DOHH2 (cell line): ENCODE measurements at regions not wholly inside any gene's neighbourhood (a gene's known extent, or its start where the extent isn't known, plus 50 kb on each side); places are given as distances from the start of the nearest gene placed in this dataset.

Experiments
- CTCF ChIP-seq: fragments of 200-600 bp; sonication (generic); IDR thresholded peaks from one replicate; pipeline ENCODE4 v1.5.1; 2014; ENCODE audit warnings: antibody characterized with exemption, mild to moderate bottlenecking, low read depth, low read length; ENCODE audit not compliant: poor library complexity, severe bottlenecking
- EZH2phosphoT487 ChIP-seq: fragments of 200-600 bp; sonication (generic); IDR thresholded peaks from 2 replicates; pipeline ENCODE4 v1.6.1; 2017; ENCODE audit warnings: borderline replicate concordance, mild to moderate bottlenecking, antibody characterized with exemption, low read length, moderate library complexity, mixed read lengths

DNA sequence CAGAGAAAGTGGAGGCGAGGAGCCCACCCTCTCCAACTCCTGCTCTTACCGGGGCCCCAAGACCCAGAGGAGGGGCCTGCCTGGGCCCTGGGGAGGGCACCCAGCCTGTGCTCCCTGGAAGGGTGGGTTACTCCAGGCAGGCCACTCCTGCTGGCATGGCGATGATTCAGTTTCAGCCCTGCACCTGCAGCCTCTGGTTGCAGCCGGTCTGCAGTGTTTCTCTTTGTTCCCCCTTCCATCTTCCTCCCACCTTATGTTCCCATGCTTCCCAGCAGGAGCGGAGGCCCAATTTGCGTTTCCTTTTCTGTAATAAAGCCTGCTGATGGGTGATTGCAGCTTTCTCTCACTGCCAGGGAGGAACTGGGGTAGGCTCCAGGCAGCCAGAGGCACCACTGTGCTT lies 53.2 kb upstream of the FAM20C start:
- TF ChIP-seq CTCF (no peak), EZH2phosphoT487 (no peak)
